ENCODE measurements at regions not wholly inside any gene's neighbourhood (a gene's known extent, or its start where the extent isn't known, plus 50 kb on each side); places are given as distances from the start of the nearest gene placed in this dataset.

DNA sequence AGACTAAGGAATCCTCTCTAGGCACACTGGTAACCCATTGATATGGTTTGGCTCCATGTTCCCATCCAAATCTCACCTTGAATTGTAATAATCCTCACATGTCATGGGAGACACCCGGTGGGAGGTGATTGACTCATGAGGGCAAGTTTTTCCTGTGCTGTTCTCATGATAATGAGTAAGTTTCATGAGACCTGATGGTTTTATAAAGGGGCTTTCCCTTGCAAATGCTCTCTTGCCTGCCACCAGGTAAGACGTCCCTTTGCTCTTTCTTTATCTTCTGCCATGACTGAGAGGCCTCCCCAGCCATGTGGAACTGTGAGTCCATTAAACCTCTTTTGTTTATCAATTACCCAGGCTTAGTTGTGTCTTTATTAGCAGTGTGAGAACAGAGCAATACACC is 81.4 kb upstream of the GPC6 start:
- no peaks in the 10 kb centered on the region for H3K9me2 ChIP-seq (ENCODE audit: insufficient read depth, low read length)
- H3K36me3 ChIP-seq (ENCODE audit: insufficient read depth, low read length) = no peaks in the 10 kb centered on the region
- no peak overlapping the region for H2AFZ ChIP-seq (ENCODE audit: low read depth, low read length)
- H3K27ac ChIP-seq (ENCODE audit: low read length) = no peak overlapping the region
- TF ChIP-seq, protein P1, sequence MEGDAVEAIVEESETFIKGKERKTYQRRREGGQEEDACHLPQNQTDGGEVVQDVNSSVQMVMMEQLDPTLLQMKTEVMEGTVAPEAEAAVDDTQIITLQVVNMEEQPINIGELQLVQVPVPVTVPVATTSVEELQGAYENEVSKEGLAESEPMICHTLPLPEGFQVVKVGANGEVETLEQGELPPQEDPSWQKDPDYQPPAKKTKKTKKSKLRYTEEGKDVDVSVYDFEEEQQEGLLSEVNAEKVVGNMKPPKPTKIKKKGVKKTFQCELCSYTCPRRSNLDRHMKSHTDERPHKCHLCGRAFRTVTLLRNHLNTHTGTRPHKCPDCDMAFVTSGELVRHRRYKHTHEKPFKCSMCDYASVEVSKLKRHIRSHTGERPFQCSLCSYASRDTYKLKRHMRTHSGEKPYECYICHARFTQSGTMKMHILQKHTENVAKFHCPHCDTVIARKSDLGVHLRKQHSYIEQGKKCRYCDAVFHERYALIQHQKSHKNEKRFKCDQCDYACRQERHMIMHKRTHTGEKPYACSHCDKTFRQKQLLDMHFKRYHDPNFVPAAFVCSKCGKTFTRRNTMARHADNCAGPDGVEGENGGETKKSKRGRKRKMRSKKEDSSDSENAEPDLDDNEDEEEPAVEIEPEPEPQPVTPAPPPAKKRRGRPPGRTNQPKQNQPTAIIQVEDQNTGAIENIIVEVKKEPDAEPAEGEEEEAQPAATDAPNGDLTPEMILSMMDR (IDR thresholded peaks at IDR 0.05; ENCODE audit: poor library complexity, severe bottlenecking) = no peak
- TF ChIP-seq MXI1 (conservative IDR thresholded peaks at IDR 0.05; ENCODE audit: poor library complexity, severe bottlenecking) = no peak
- no peak for TF ChIP-seq EP300 (conservative IDR thresholded peaks at IDR 0.05; ENCODE audit: poor library complexity, severe bottlenecking)
- TF ChIP-seq POLR2AphosphoS5 (IDR thresholded peaks at IDR 0.05) = no peak
- no peak for TF ChIP-seq SMC3 (conservative IDR thresholded peaks at IDR 0.05; ENCODE audit: poor library complexity)
- TF ChIP-seq, protein P2, sequence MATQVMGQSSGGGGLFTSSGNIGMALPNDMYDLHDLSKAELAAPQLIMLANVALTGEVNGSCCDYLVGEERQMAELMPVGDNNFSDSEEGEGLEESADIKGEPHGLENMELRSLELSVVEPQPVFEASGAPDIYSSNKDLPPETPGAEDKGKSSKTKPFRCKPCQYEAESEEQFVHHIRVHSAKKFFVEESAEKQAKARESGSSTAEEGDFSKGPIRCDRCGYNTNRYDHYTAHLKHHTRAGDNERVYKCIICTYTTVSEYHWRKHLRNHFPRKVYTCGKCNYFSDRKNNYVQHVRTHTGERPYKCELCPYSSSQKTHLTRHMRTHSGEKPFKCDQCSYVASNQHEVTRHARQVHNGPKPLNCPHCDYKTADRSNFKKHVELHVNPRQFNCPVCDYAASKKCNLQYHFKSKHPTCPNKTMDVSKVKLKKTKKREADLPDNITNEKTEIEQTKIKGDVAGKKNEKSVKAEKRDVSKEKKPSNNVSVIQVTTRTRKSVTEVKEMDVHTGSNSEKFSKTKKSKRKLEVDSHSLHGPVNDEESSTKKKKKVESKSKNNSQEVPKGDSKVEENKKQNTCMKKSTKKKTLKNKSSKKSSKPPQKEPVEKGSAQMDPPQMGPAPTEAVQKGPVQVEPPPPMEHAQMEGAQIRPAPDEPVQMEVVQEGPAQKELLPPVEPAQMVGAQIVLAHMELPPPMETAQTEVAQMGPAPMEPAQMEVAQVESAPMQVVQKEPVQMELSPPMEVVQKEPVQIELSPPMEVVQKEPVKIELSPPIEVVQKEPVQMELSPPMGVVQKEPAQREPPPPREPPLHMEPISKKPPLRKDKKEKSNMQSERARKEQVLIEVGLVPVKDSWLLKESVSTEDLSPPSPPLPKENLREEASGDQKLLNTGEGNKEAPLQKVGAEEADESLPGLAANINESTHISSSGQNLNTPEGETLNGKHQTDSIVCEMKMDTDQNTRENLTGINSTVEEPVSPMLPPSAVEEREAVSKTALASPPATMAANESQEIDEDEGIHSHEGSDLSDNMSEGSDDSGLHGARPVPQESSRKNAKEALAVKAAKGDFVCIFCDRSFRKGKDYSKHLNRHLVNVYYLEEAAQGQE (IDR thresholded peaks at IDR 0.05; ENCODE audit: borderline replicate concordance) = no peak
- TF ChIP-seq TAF1 (IDR thresholded peaks at IDR 0.05; ENCODE audit: low read depth) = no peak
- TF ChIP-seq RAD21 (conservative IDR thresholded peaks at IDR 0.05) = no peak
- no peak for TF ChIP-seq EZH2 (IDR thresholded peaks at IDR 0.05; ENCODE audit: borderline replicate concordance, insufficient read depth, low read length, poor library complexity, severe bottlenecking)
- no peaks in the 10 kb centered on the region for H3K79me2 ChIP-seq (replicated peaks; ENCODE audit: insufficient read depth, low read length)
- H3F3A ChIP-seq (ENCODE audit: insufficient read depth, low read length, poor library complexity, severe bottlenecking) = no peaks in the 10 kb centered on the region
- H3K4me3 ChIP-seq (ENCODE audit: low read length) = no peak overlapping the region
- no peak overlapping the region for H3K4me2 ChIP-seq (ENCODE audit: low read length)
- H4K20me1 ChIP-seq (ENCODE audit: insufficient read depth) = no peaks in the 10 kb centered on the region
- no peaks in the 10 kb centered on the region for H3K27me3 ChIP-seq (ENCODE audit: insufficient read depth, low read depth, low read length)
- no peaks in the 10 kb centered on the region for H3K9me3 ChIP-seq (ENCODE audit: low read length)
- no peak overlapping the region for H3K9ac ChIP-seq (ENCODE audit: low read length)

DNA sequence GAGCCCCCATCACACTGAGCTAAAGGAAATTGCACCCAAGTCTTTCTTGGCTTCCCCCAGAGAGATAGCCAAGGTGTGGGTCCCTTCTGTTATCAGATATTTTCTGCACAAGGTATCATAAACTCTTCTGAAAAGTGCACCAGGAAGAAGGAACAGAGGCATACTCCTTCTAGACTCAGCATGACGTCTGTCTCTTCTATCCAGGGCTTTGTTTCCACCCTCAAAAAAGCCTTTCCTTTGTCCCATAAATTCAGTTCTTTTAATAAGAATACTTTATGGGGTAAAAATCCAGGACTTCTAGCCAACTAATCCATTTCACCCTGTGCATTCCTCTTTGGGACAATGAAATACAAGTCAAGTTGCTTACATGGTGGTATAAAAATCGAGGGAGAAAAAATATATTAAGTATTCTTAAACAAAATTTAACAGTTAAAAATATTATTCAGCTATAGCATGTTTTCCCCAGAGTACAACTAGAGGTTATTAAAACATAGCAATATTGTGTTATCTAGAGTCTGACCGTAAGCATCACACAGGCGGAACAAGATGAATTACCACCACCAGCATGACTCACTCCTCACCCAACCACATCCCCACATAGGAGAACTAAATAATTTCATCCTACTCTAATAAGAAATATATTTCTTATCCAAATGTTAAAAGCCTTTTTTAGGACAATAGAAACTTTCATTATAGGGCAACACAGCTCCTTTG is 79.9 kb upstream of the GPC6 start:
- H3K4me2 ChIP-seq (ENCODE audit: low read length) = no peak overlapping the region
- no peaks in the 10 kb centered on the region for H3K27me3 ChIP-seq (ENCODE audit: insufficient read depth, low read depth, low read length)
- no peaks in the 10 kb centered on the region for H3K9me2 ChIP-seq (ENCODE audit: insufficient read depth, low read length)
- H3K36me3 ChIP-seq (ENCODE audit: insufficient read depth, low read length) = no peaks in the 10 kb centered on the region
- no peak overlapping the region for H3K4me3 ChIP-seq (ENCODE audit: low read length)
- H4K20me1 ChIP-seq (ENCODE audit: insufficient read depth) = no peaks in the 10 kb centered on the region
- no peak overlapping the region for H3K27ac ChIP-seq (ENCODE audit: low read length)
- no peaks in the 10 kb centered on the region for H3F3A ChIP-seq (ENCODE audit: insufficient read depth, low read length, poor library complexity, severe bottlenecking)
- H3K79me2 ChIP-seq (replicated peaks; ENCODE audit: insufficient read depth, low read length) = no peaks in the 10 kb centered on the region
- no peak overlapping the region for H2AFZ ChIP-seq (ENCODE audit: low read depth, low read length)
- no peaks in the 10 kb centered on the region for H3K9me3 ChIP-seq (ENCODE audit: low read length)
- H3K9ac ChIP-seq (ENCODE audit: low read length) = no peak overlapping the region
- TF ChIP-seq TAF1 (IDR thresholded peaks at IDR 0.05; ENCODE audit: low read depth) (no peak), POLR2AphosphoS5 (IDR thresholded peaks at IDR 0.05) (no peak), EZH2 (IDR thresholded peaks at IDR 0.05; ENCODE audit: borderline replicate concordance, insufficient read depth, low read length, poor library complexity, severe bottlenecking) (no peak), EP300 (conservative IDR thresholded peaks at IDR 0.05; ENCODE audit: poor library complexity, severe bottlenecking) (no peak), MXI1 (conservative IDR thresholded peaks at IDR 0.05; ENCODE audit: poor library complexity, severe bottlenecking) (no peak), SMC3 (conservative IDR thresholded peaks at IDR 0.05; ENCODE audit: poor library complexity) (no peak), RAD21 (conservative IDR thresholded peaks at IDR 0.05) (no peak)
- TF ChIP-seq, protein P1 (IDR thresholded peaks at IDR 0.05; ENCODE audit: poor library complexity, severe bottlenecking) = no peak
- TF ChIP-seq, protein P2 (IDR thresholded peaks at IDR 0.05; ENCODE audit: borderline replicate concordance) = no peak
